DND-41 (cell line): ENCODE measurements at regions not wholly inside any gene's neighbourhood (a gene's known extent, or its start where the extent isn't known, plus 50 kb on each side); places are given as distances from the start of the nearest gene placed in this dataset.
"Not testable (repeated sequence)": the region's sequence is repeated elsewhere in the genome, so short reads cannot be mapped to it uniquely, and the experiment has no call there.

Experiments
- ATAC-seq: fragments of 200-7000 bp; cut with Tn5 transposase; 3 replicates; pipeline ENCODE4 v1.9.1; 2021; ENCODE audit warnings: low read depth; ENCODE audit not compliant: insufficient read depth
- DNase-seq: peaks from one replicate; pipeline ENCODE4 v3.0.0-alpha.2; 2020
- H2AFZ ChIP-seq: 2 replicates; pipeline ENCODE4 v1.6.0; 2012; ENCODE audit warnings: low read depth, low read length
- H3K27ac ChIP-seq: 2 replicates; pipeline ENCODE4 v1.5.1; 2012; ENCODE audit warnings: low read length, inconsistent platforms
- H3K27me3 ChIP-seq: fragments of 200-600 bp; sonication (generic); 2 replicates; pipeline ENCODE4 v1.6.0; 2012; ENCODE audit warnings: low read length, mild to moderate bottlenecking, inconsistent platforms; ENCODE audit not compliant: insufficient read depth, poor library complexity
- H3K36me3 ChIP-seq: 2 replicates; pipeline ENCODE4 v1.5.1; 2012; ENCODE audit warnings: low read length, inconsistent platforms; ENCODE audit not compliant: insufficient read depth
- H3K4me1 ChIP-seq: 2 replicates; pipeline ENCODE4 v1.5.1; 2012; ENCODE audit warnings: mild to moderate bottlenecking, low read length; ENCODE audit not compliant: insufficient read depth
- H3K4me2 ChIP-seq: 2 replicates; pipeline ENCODE4 v1.6.0; 2012; ENCODE audit warnings: mild to moderate bottlenecking, moderate library complexity, low read length, inconsistent platforms; ENCODE audit not compliant: insufficient read depth
- H3K4me3 ChIP-seq, 2 experiments: fragments of 200-600 bp in 1 of 2; shearing (Covaris generic) in 1 of 2; 2 replicates each; pipeline ENCODE4 v1.5.1; 2012 to 2016; ENCODE audit warnings: inconsistent platforms in 2 of 2, low read length in 2 of 2, mild to moderate bottlenecking in 2 of 2, low read depth in 1 of 2, moderate library complexity in 1 of 2
- H3K79me2 ChIP-seq: 2 replicates; pipeline ENCODE4 v1.6.0; 2012; ENCODE audit warnings: low read length, inconsistent platforms; ENCODE audit not compliant: insufficient read depth
- H3K9ac ChIP-seq: 2 replicates; pipeline ENCODE4 v1.6.0; 2012; ENCODE audit warnings: low read depth, mild to moderate bottlenecking, inconsistent platforms, low read length, moderate library complexity
- H3K9me3 ChIP-seq: 2 replicates; pipeline ENCODE4 v1.5.1; 2012; ENCODE audit warnings: low read length, moderate library complexity, mild to moderate bottlenecking, inconsistent platforms; ENCODE audit not compliant: insufficient read depth, severe bottlenecking
- H4K20me1 ChIP-seq: 2 replicates; pipeline ENCODE4 v1.6.0; 2012; ENCODE audit warnings: low read length; ENCODE audit not compliant: insufficient read depth
- CTCF ChIP-seq: IDR thresholded peaks from 2 replicates; pipeline ENCODE4 v1.5.1; 2012; ENCODE audit warnings: borderline replicate concordance, low read length, moderate library complexity, mild to moderate bottlenecking; ENCODE audit not compliant: poor library complexity, severe bottlenecking; ENCODE audit errors: extremely low read depth
- EZH2 ChIP-seq: IDR thresholded peaks from 3 replicates; pipeline ENCODE4 v1.6.1; 2012; ENCODE audit warnings: borderline replicate concordance, low read depth, mild to moderate bottlenecking, moderate library complexity, low read length, inconsistent platforms; ENCODE audit not compliant: severe bottlenecking

GRCh38 chr6:159540152-159540551 lies 152.9 kb downstream of the SOD2 start:
- no peaks in the 10 kb centered on the region for H3K79me2 ChIP-seq
- DNase-seq (no peak), ATAC-seq (no peak)
- TF ChIP-seq EZH2 (no peak), CTCF (peak; percentile 45)
- H3K4me2 ChIP-seq = no peak overlapping the region
- no peaks in the 10 kb centered on the region for H3K4me1 ChIP-seq
- H3K27ac ChIP-seq = no peak overlapping the region
- no peaks in the 10 kb centered on the region for H3K36me3 ChIP-seq
- H3K27me3 ChIP-seq = peaks cover 5% of the 10 kb centered on the region
- H2AFZ ChIP-seq = no peak overlapping the region
- H3K9ac ChIP-seq = no peak overlapping the region
- no peak overlapping the region for H3K4me3 ChIP-seq
- no peaks in the 10 kb centered on the region for H3K9me3 ChIP-seq
- H4K20me1 ChIP-seq = no peaks in the 10 kb centered on the region

- H3K9ac ChIP-seq, H3K36me3 ChIP-seq, H3K4me1 ChIP-seq, H3K27ac ChIP-seq, H3K9me3 ChIP-seq, ATAC-seq, H4K20me1 ChIP-seq, H2AFZ ChIP-seq, H3K4me3 ChIP-seq, H3K4me2 ChIP-seq, DNase-seq, H3K79me2 ChIP-seq: not testable (repeated sequence)
- peaks cover 18% of the 10 kb centered on the region for H3K27me3 ChIP-seq
These were observed 155.0 kb downstream of the SOD2 start for GRCh38 chr6:159538031-159538430.

- no peak for DNase-seq
- no peaks in the 10 kb centered on the region for H3K36me3 ChIP-seq
- H3K9ac ChIP-seq = no peak overlapping the region
- no peaks in the 10 kb centered on the region for H3K4me1 ChIP-seq
- ATAC-seq = no peak
- H3K9me3 ChIP-seq = no peaks in the 10 kb centered on the region
- H3K27me3 ChIP-seq = peaks cover 18% of the 10 kb centered on the region
- no peak for TF ChIP-seq CTCF
- no peak for TF ChIP-seq EZH2
- no peak overlapping the region for H3K27ac ChIP-seq
- H2AFZ ChIP-seq = no peak overlapping the region
- no peak overlapping the region for H3K4me2 ChIP-seq
- no peak overlapping the region for H3K4me3 ChIP-seq
- no peaks in the 10 kb centered on the region for H3K79me2 ChIP-seq
- no peaks in the 10 kb centered on the region for H4K20me1 ChIP-seq
These were observed 157.2 kb downstream of the SOD2 start for GRCh38 chr6:159535656-159536350.

GRCh38 chr6:159533568-159533967 lies 159.5 kb downstream of the SOD2 start:
- no peak overlapping the region for H3K4me2 ChIP-seq
- no peaks in the 10 kb centered on the region for H3K36me3 ChIP-seq
- no peak overlapping the region for H2AFZ ChIP-seq
- no peak overlapping the region for H3K9ac ChIP-seq
- no peaks in the 10 kb centered on the region for H3K9me3 ChIP-seq
- no peaks in the 10 kb centered on the region for H3K79me2 ChIP-seq
- H3K4me3 ChIP-seq = no peak overlapping the region
- H3K27ac ChIP-seq = no peak overlapping the region
- TF ChIP-seq CTCF = no peak
- no peak for TF ChIP-seq EZH2
- ATAC-seq = no peak
- H4K20me1 ChIP-seq = no peaks in the 10 kb centered on the region
- peaks cover 18% of the 10 kb centered on the region for H3K27me3 ChIP-seq
- no peak for DNase-seq
- H3K4me1 ChIP-seq = no peaks in the 10 kb centered on the region
